ENCODE measurements at regions not wholly inside any gene's neighbourhood (a gene's known extent, or its start where the extent isn't known, plus 50 kb on each side); places are given as distances from the start of the nearest gene placed in this dataset.

GRCh38 chr2:16067444-16067843 lies 127.1 kb downstream of the MYCN start:
- ChIA-PET POLR2A (no interaction called here), CTCF (no interaction called here)
- Histone ChIP-seq H4K20me1 (ENCODE audit: insufficient read depth) (no peaks in the 10 kb centered on the region), H3K4me3 (ENCODE audit: low read depth in 2 of 2, low read length in 1 of 2) (no peak overlapping the region), H3K27ac (ENCODE audit: low read depth in 2 of 2, low read length in 1 of 2) (no peak overlapping the region), H3K9me2 (no peaks in the 10 kb centered on the region), H3K4me2 (no peak overlapping the region), H3K36me3 (replicated peaks in 1 of 2; ENCODE audit: control insufficient read depth in 1 of 2, insufficient read depth in 2 of 2, low read length in 1 of 2) (no peaks in the 10 kb centered on the region), H3K27me3 (ENCODE audit: insufficient read depth) (no peaks in the 10 kb centered on the region), H3K79me2 (ENCODE audit: insufficient read depth) (no peaks in the 10 kb centered on the region), H3F3A (replicated peaks; ENCODE audit: insufficient read depth) (no peaks in the 10 kb centered on the region), H2AFZ (ENCODE audit: low read depth) (no peak overlapping the region), H3K9ac (no peak overlapping the region), H3K4me1 (ENCODE audit: control insufficient read depth in 1 of 2, insufficient read depth in 2 of 2, low read depth in 1 of 2, low read length in 1 of 2) (peaks cover 0 to 13% of the 10 kb centered on the region in 2 experiments; a peak in 1 of 4 replicates), H3K9me3 (no peaks in the 10 kb centered on the region)
- WGBS (ENCODE audit: low lambda C conversion rate): 31% methylated on average over 5 of the region's 5 CpGs
- no peak for DNase-seq
- TF ChIP-seq, protein P1, sequence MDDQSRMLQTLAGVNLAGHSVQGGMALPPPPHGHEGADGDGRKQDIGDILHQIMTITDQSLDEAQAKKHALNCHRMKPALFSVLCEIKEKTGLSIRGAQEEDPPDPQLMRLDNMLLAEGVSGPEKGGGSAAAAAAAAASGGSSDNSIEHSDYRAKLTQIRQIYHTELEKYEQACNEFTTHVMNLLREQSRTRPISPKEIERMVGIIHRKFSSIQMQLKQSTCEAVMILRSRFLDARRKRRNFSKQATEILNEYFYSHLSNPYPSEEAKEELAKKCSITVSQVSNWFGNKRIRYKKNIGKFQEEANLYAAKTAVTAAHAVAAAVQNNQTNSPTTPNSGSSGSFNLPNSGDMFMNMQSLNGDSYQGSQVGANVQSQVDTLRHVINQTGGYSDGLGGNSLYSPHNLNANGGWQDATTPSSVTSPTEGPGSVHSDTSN (IDR thresholded peaks at IDR 0.05): no peak
- no peak for TF ChIP-seq MAX (IDR thresholded peaks at IDR 0.05; ENCODE audit: low read depth)
- TF ChIP-seq, protein P2, sequence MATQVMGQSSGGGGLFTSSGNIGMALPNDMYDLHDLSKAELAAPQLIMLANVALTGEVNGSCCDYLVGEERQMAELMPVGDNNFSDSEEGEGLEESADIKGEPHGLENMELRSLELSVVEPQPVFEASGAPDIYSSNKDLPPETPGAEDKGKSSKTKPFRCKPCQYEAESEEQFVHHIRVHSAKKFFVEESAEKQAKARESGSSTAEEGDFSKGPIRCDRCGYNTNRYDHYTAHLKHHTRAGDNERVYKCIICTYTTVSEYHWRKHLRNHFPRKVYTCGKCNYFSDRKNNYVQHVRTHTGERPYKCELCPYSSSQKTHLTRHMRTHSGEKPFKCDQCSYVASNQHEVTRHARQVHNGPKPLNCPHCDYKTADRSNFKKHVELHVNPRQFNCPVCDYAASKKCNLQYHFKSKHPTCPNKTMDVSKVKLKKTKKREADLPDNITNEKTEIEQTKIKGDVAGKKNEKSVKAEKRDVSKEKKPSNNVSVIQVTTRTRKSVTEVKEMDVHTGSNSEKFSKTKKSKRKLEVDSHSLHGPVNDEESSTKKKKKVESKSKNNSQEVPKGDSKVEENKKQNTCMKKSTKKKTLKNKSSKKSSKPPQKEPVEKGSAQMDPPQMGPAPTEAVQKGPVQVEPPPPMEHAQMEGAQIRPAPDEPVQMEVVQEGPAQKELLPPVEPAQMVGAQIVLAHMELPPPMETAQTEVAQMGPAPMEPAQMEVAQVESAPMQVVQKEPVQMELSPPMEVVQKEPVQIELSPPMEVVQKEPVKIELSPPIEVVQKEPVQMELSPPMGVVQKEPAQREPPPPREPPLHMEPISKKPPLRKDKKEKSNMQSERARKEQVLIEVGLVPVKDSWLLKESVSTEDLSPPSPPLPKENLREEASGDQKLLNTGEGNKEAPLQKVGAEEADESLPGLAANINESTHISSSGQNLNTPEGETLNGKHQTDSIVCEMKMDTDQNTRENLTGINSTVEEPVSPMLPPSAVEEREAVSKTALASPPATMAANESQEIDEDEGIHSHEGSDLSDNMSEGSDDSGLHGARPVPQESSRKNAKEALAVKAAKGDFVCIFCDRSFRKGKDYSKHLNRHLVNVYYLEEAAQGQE (IDR thresholded peaks at IDR 0.05; ENCODE audit: low read depth, low read length): no peak
- no peak for TF ChIP-seq ZBTB33 (IDR thresholded peaks at IDR 0.05; ENCODE audit: borderline replicate concordance, low read depth)
- no peak for TF ChIP-seq SMC3 (IDR thresholded peaks at IDR 0.05; ENCODE audit: low read depth, low read length)
- TF ChIP-seq GATA2 (CRISPR knock-in tag; IDR thresholded peaks at IDR 0.05): no peak
- TF ChIP-seq TCF12 (IDR thresholded peaks at IDR 0.05): no peak
- no peak for TF ChIP-seq RXRA (IDR thresholded peaks at IDR 0.05; ENCODE audit: borderline replicate concordance, low read depth)
- TF ChIP-seq CTCF (IDR thresholded peaks at IDR 0.05): no peak
- no peak for TF ChIP-seq USF1 (IDR thresholded peaks at IDR 0.05; ENCODE audit: borderline replicate concordance, low read depth)
- no peak for TF ChIP-seq TAF1 (IDR thresholded peaks at IDR 0.05; ENCODE audit: borderline replicate concordance, low read depth, low read length)
- TF ChIP-seq YY1 (IDR thresholded peaks at IDR 0.05; ENCODE audit: low read depth): no peak
- no peak for TF ChIP-seq SIN3A (IDR thresholded peaks at IDR 0.05; ENCODE audit: borderline replicate concordance, low read depth, low read length)
- TF ChIP-seq EZH2phosphoT487 (IDR thresholded peaks at IDR 0.05; ENCODE audit: borderline replicate concordance, low read depth): no peak
- no peak for TF ChIP-seq ELF1 (IDR thresholded peaks at IDR 0.05)
- TF ChIP-seq RAD21 (IDR thresholded peaks at IDR 0.05; ENCODE audit: low read length): no peak
- TF ChIP-seq MEF2A (IDR thresholded peaks at IDR 0.05; ENCODE audit: borderline replicate concordance, low read depth): no peak
- TF ChIP-seq FOSL2 (IDR thresholded peaks at IDR 0.05; ENCODE audit: borderline replicate concordance, low read depth): no peak
- TF ChIP-seq MXI1 (IDR thresholded peaks at IDR 0.05; ENCODE audit: low read depth, low read length): no peak
